DOHH2 (cell line): ENCODE measurements at regions not wholly inside any gene's neighbourhood (a gene's known extent, or its start where the extent isn't known, plus 50 kb on each side); places are given as distances from the start of the nearest gene placed in this dataset.

Source experiments
- CTCF ChIP-seq: fragments of 200-600 bp; sonication (generic); IDR thresholded peaks from one replicate; pipeline ENCODE4 v1.5.1; 2014; ENCODE audit warnings: antibody characterized with exemption, mild to moderate bottlenecking, low read depth, low read length; ENCODE audit not compliant: poor library complexity, severe bottlenecking
- EZH2phosphoT487 ChIP-seq: fragments of 200-600 bp; sonication (generic); IDR thresholded peaks from 2 replicates; pipeline ENCODE4 v1.6.1; 2017; ENCODE audit warnings: borderline replicate concordance, mild to moderate bottlenecking, antibody characterized with exemption, low read length, moderate library complexity, mixed read lengths

GRCh38 chr11:134483291-134483690 is 71.2 kb upstream of the B3GAT1 start:
- TF ChIP-seq CTCF (no peak), EZH2phosphoT487 (no peak)
